ENCODE measurements at regions not wholly inside any gene's neighbourhood (a gene's known extent, or its start where the extent isn't known, plus 50 kb on each side); places are given as distances from the start of the nearest gene placed in this dataset.

DNA sequence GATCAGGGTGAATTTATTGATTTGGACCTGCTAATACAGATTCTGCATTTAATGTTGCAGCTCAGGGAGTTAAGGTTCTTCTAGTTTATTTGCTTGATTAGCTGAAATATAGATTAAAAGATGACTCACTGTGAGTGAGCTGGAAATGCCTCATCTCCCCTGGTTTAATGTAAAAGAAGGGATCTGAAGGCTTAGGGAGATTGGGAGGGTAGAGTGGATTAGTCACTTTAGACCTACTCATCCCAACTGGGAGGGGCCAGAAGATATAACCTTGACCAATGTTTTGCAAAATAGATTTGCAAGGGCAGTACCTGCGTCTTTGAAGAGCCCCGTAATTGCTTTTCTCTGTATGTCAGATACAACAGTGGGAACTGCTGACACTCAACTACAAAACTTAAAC, 922.8 kb upstream of the ADGRL4 start:
- H3K27me3 ChIP-seq, result no peaks in the 10 kb centered on the region
- no peak overlapping the region for H3K27ac ChIP-seq
- no peak for ATAC-seq

GRCh38 chr1:79928901-79929300, 922.4 kb upstream of the ADGRL4 start:
- no peak for TF ChIP-seq CTCF (IDR thresholded peaks at IDR 0.05)
- no peak for TF ChIP-seq POLR2A (IDR thresholded peaks at IDR 0.05)
- ATAC-seq, result no peak

More for the DNA sequence above, 922.8 kb upstream of the ADGRL4 start:
- WGBS (ENCODE audit: insufficient coverage, low coverage, low lambda C conversion rate, missing lambda C conversion rate), result 73% methylated on average over 2 of the region's 2 CpGs
- no peak for DNase-seq
- Histone ChIP-seq H3K9me3 (no peaks in the 10 kb centered on the region), H3K4me1 (no peaks in the 10 kb centered on the region), H3K36me3 (no peaks in the 10 kb centered on the region), H3K4me3 (no peak overlapping the region)
- intact Hi-C loops (cut with DNase I), result no loop called here
- TF ChIP-seq POLR2A (IDR thresholded peaks at IDR 0.05) (no peak), CTCF (IDR thresholded peaks at IDR 0.05) (no peak)

DNA sequence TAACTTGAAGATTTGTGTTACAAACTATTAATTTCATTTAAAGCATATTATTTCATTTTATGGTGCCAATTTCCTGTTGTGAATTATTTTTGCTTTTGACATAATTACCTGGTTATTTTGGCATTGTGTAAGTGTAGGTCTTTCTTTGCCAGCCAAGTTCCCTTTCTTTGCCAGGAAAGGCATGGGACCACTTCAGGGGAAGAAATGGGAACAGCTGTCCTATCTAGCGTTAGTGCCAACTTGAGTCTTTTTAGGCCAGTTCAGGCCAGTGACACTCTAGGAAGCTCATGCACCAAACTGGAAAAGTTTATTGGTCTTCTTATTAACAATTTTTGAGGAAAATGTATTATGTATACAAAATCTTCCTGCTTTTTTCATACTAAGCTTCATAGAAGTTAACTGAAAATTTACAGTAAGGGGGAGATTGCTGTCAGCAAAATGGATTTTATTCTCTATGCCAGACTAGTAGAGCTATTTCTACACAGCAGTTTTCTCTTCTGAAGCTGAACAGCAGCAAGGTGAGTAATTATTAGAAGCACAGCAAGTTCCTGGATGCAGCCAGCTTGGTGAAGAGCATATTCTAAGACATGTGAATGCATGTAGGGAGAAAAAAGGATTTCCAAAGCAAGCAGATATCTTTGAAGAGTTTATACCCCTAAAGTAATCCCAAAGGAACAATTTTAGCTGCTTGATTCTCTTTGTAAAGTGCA, 914.6 kb upstream of the ADGRL4 start:
- H3K27me3 ChIP-seq, result no peaks in the 10 kb centered on the region
- H3K9me3 ChIP-seq, result no peaks in the 10 kb centered on the region
- H3K27ac ChIP-seq, result no peak overlapping the region
- TF ChIP-seq CTCF (IDR thresholded peaks at IDR 0.05) (no peak), POLR2A (IDR thresholded peaks at IDR 0.05) (no peak)
- WGBS (ENCODE audit: insufficient coverage, low coverage, low lambda C conversion rate, missing lambda C conversion rate), result 56% methylated on average over 1 of the region's 1 CpG
- no peaks in the 10 kb centered on the region for H3K4me1 ChIP-seq
- no peak overlapping the region for H3K4me3 ChIP-seq
- no peaks in the 10 kb centered on the region for H3K36me3 ChIP-seq
- DNase-seq (no peak), ATAC-seq (no peak)
- intact Hi-C loops (cut with DNase I), result no loop called here

More at GRCh38 chr1:79928901-79929300, 922.4 kb upstream of the ADGRL4 start:
- 37% methylated on average over 2 of the region's 2 CpGs for WGBS (ENCODE audit: insufficient coverage, low coverage, low lambda C conversion rate, missing lambda C conversion rate)
- H3K4me3 ChIP-seq, result no peak overlapping the region
- H3K9me3 ChIP-seq, result no peaks in the 10 kb centered on the region
- no peak for DNase-seq
- H3K36me3 ChIP-seq, result no peaks in the 10 kb centered on the region
- intact Hi-C loops (cut with DNase I), result no loop called here
- H3K27ac ChIP-seq, result no peak overlapping the region
- H3K27me3 ChIP-seq, result no peaks in the 10 kb centered on the region
- H3K4me1 ChIP-seq, result no peaks in the 10 kb centered on the region

DNA sequence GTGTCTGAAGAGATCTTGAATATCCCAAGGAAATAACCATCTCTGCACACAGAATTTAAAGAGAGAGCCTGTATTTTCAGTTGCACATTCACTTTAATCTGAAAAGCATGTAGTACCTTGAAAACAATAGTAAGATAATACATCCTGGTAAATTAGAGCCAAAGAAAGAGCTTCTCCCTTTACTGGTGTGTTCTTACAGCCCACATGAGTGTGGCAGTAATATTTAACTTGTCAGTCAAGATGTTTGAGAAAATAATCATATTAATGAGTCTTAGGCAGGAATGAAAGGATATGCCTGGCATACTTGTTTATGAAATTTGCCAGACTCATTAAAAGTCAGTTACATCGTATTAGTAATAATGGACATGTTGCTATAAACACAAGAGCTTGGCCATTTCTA, 908.4 kb upstream of the ADGRL4 start:
- Histone ChIP-seq H3K36me3 (no peaks in the 10 kb centered on the region), H3K9me3 (peaks cover 0 to 2% (median 0%) of the 10 kb centered on the region in 4 donors), H3K27me3 (no peaks in the 10 kb centered on the region), H3K27ac (no peak overlapping the region), H3K4me1 (no peaks in the 10 kb centered on the region), H3K4me3 (no peak overlapping the region)
- WGBS (ENCODE audit: insufficient coverage, low coverage, low lambda C conversion rate, missing lambda C conversion rate), result 56% methylated on average over 1 of the region's 1 CpG
- TF ChIP-seq CTCF (IDR thresholded peaks at IDR 0.05), result no peak
- no peak for TF ChIP-seq POLR2A (IDR thresholded peaks at IDR 0.05)
- no peak for ATAC-seq
- intact Hi-C loops (cut with DNase I), result no loop called here
- DNase-seq, result no peak

All from right lobe of liver (tissue), 6 donors.